GM21576 (cell line): ENCODE measurements at regions not wholly inside any gene's neighbourhood (a gene's known extent, or its start where the extent isn't known, plus 50 kb on each side); places are given as distances from the start of the nearest gene placed in this dataset.
"Not testable (repeated sequence)": the region's sequence is repeated elsewhere in the genome, so short reads cannot be mapped to it uniquely, and the experiment has no call there.

Source experiments
- ATAC-seq: cut with Tn5 transposase; IDR thresholded peaks from one replicate; pipeline ENCODE4 v1.9.1; 2021; ENCODE audit warnings: mild to moderate bottlenecking, moderate library complexity; ENCODE audit not compliant: unreplicated experiment

DNA sequence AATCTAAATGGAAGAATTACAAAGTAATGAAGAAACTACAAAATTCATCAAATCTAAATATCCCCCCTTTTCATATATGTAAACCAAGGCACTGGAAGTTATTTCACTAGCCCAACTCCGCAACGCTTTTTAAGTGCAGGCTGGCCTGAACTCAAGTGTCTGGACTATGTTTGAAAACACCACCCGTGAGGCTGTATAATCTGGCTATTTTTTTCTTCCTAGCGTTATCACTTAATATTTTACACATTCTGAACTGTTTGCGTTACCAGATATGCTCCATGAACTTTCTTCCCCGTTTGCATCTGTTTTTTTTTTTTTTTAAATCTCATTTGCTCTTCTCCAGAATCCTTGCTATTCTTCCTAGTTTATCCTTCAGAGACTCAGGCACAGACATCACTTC is 619.5 kb upstream of the CBLB start:
- no peak for ATAC-seq

- ATAC-seq, result no peak
These were observed 623.0 kb upstream of the CBLB start for GRCh38 chr3:106491796-106492195.

- ATAC-seq, result no peak
These were observed 639.6 kb upstream of the CBLB start for GRCh38 chr3:106508331-106508893.

- no peak for ATAC-seq
These were observed 641.4 kb upstream of the CBLB start for GRCh38 chr3:106510206-106510605.

DNA sequence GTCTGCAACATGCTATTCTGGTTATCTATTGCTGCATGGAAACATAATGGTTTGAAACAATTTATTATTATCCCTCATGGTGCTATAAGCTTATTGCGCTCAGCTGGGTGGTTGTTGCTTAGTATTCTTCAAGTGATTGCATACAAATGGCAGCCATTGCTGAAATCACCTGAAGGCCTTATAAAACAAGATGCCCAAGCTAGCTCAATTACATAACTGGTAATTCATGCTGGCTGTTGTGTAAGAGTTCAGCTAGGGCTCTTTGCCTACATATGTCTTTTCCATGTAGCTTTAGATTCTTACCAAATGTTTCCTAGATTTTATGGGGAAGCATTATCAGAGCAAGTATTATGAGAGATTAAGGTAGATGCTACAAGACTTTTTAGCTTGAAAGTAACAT is 644.0 kb upstream of the CBLB start:
- no peak for ATAC-seq

DNA sequence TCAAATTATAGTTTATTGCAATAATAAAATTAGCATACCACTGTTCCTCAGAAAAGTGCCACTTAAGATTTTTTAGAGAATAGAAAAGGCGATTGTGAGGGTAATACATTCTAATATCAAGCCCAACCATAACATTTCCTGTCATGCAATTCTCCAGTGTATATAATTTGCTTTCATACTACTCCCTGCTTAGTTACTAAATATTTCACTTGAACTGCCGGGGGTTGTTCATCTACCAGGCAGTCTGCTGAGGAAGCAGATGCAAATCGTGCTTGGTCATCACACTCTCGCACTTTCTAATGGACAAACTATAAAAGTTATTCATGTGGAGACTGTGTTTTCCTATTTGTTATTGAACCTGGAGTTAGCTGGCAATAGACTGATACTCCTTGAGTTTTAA is 645.6 kb upstream of the CBLB start:
- ATAC-seq, result no peak

DNA sequence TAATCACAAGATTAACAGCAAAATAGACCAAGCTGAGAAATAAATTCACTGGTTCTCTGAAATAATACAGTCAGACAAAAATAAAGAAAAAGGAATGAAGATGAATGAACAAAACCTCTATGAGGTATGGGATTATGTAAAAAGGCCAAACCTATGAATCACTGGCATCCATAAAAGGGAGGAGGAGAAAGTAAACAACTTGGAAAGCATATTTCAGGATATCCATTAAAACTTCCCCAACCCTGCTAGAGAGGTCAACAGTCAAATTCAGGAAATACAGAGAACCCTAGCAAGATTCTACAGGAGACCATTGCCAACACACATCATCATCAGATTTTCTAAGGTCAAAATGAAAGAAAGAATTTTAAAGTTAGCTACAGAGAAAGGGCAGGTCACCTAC is 649.7 kb upstream of the CBLB start:
- no peak for ATAC-seq

GRCh38 chr3:106522397-106522796 is 653.6 kb upstream of the CBLB start:
- ATAC-seq, result no peak

DNA sequence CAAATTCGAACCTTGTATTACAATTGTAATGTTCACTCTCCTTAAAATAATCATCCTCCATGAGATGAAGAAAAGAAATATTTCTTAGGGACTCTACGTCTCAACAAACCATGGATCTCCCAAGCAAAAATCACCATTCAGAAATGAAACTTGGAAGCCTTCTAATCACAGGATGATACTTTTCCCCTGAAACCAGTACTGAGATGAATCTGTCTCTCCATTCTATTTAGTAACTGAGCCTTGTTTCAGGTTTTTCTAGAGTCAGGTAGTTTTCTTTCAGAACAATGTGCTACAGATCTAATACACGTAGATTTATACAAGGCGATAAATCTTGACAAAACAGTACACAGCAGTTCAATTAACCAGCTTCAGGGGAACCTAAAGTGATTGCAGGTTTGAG is 660.1 kb upstream of the CBLB start:
- no peak for ATAC-seq

GRCh38 chr3:106529738-106530137 is 660.9 kb upstream of the CBLB start:
- no peak for ATAC-seq

- no peak for ATAC-seq
These were observed 661.6 kb upstream of the CBLB start for GRCh38 chr3:106530367-106530766.

- not testable (repeated sequence) for ATAC-seq
These were observed 663.0 kb upstream of the CBLB start for GRCh38 chr3:106531771-106532329.

GRCh38 chr3:106533093-106533787 is 664.4 kb upstream of the CBLB start:
- no peak for ATAC-seq

GRCh38 chr3:106533788-106534160 is 665.0 kb upstream of the CBLB start:
- no peak for ATAC-seq

- no peak for ATAC-seq
These were observed 665.4 kb upstream of the CBLB start for GRCh38 chr3:106534206-106534605.

DNA sequence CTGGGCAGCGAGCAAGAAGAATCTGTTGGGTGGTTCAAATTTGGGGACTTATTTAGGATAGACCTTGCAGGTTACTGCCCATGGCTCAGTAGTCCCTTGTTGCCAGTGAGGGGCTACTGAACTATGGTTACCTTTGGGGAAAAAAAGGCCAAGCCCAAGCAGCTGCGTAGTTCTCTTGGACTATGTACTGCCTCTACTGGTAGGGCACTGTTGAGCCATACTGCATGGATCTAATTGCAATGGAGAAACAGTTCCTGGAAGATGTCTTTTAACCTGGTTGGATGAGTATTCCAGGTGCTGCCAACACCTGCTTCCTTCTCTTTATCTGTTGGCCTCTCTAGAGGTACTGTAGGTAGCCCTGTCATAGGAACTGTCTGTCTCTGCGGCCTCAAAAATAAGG is 671.9 kb upstream of the CBLB start:
- no peak for ATAC-seq

- ATAC-seq, result no peak
These were observed 673.4 kb upstream of the CBLB start for GRCh38 chr3:106542101-106542769.

DNA sequence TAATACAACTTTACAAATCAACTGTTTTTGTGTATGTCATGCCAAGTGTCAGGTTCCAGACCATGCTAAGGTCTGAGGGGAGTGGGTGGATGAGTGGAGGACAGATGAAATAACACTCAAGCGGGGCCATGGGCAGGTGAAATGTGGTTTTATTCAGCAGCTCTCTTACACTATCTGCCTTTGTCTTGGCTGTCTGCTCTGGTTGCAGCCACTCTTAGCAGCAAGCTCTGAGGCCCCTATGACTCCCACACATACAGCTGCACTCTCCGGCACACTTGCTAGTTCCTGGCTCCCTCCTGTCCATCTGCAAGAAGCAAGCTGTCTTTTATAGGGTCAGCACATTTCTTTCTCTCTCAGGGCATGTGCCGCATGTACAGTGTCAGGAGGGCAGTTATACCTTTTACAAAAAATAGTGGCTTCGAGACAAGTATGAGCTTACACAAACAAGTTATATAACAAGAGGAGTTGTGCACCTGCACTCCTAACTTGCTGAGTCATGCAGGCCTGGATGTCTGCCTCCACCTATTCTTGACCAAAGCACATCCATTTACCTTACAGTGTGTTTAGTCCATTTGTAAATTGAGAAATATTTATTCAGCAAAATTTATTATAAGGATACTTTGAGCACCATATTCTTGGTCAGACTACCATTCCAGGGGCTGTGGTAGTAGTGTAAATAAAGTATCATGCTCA is 683.7 kb upstream of the CBLB start:
- no peak for ATAC-seq

DNA sequence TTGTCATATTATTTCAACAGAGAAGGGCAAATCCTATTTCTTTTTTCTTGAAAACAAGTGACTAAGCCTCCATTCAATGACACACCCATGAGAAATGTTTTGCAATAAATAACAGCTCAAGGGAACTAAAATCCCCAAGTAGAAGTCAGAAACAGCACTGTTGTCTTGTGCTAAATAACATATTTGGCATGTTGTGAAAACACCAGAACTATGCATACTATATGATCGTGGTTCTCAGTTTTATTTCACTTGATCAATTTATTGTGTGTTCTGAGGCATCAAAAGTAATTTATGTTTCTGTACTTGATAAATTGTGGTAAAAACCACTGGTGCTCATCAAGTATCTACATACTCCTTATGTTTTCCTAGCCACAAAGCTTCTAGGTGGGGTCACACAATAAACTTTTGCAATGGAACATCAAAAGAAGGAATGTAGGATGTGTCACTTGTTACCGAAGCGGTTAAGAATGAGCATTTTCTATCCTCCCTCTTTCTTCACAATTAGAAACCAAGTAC is 691.7 kb upstream of the CBLB start:
- no peak for ATAC-seq

- peak; percentile 87 for ATAC-seq
These were observed 697.5 kb upstream of the CBLB start for GRCh38 chr3:106566277-106566676.

DNA sequence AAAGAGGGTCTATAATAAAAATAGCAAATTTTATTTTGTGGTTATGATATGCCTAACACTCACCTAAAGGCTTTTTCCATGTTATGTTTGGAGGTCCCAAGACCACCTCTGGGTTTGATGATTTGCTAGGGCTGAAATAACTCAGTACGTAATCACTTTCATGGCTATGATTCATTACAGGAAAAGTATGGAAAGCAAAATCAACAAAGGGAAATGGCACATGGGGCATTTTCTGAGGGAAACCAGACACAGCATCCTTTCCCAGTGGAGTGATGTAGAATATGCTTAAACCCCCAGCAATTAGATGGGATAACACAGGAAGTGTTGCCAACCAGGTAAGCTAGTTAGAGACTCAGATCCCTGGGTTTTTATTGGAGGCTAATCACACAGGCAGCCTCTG is 701.6 kb upstream of the CBLB start:
- ATAC-seq, result no peak
